ENCODE measurements at regions not wholly inside any gene's neighbourhood (a gene's known extent, or its start where the extent isn't known, plus 50 kb on each side); places are given as distances from the start of the nearest gene placed in this dataset.

- intact Hi-C loops (cut with micrococcal nuclease; ENCODE audit: unreplicated experiment): no loop called here
These were observed 99.6 kb upstream of the COL21A1 start for GRCh38 chr6:56346958-56347357.

GRCh38 chr6:56345376-56345995 lies 98.1 kb upstream of the COL21A1 start:
- no peak overlapping the region for H3K4me2 ChIP-seq (ENCODE audit: low read depth, low read length)
- WGBS (ENCODE audit: low lambda C conversion rate): 46% methylated on average over 6 of the region's 6 CpGs
- no peaks in the 10 kb centered on the region for H3K79me2 ChIP-seq (ENCODE audit: insufficient read depth, low read length)
- CTCF ChIA-PET (ENCODE audit: low intra/inter-chr PET ratio, low total read pairs): no interaction called here
- no peak overlapping the region for H3K27ac ChIP-seq (ENCODE audit: extremely low read length, insufficient read depth, low read length)
- intact Hi-C loops (cut with micrococcal nuclease; ENCODE audit: unreplicated experiment) (no loop called here), in situ Hi-C loops (cut with HindIII; ENCODE audit: extremely low pct_ligation_motif_present, low pct_unique_long_range_greater_than_20kb) (no loop called here)
- FAIRE-seq: no peak
- POLR2A ChIA-PET: no interaction called here
- no peaks in the 10 kb centered on the region for H3K4me1 ChIP-seq (ENCODE audit: insufficient read depth, low read length)
- no peaks in the 10 kb centered on the region for H4K20me1 ChIP-seq (ENCODE audit: insufficient read depth, low read length)
- no peak overlapping the region for H3K4me3 ChIP-seq (replicated peaks in 1 of 3; ENCODE audit: insufficient read depth in 1 of 3, low read depth in 2 of 3, low read length in 3 of 3)
- no peaks in the 10 kb centered on the region for H3K36me3 ChIP-seq (replicated peaks in 1 of 2; ENCODE audit: control insufficient read depth in 1 of 2, insufficient read depth in 2 of 2, low read length in 2 of 2)
- H3K27me3 ChIP-seq (ENCODE audit: control insufficient read depth in 1 of 2, insufficient read depth in 2 of 2, low read length in 2 of 2): peaks cover 1 to 21% of the 10 kb centered on the region in 2 experiments; a peak in 4 of 5 replicates
- no peak overlapping the region for H3K9ac ChIP-seq (ENCODE audit: insufficient read depth, low read depth, low read length)
- H2AFZ ChIP-seq (ENCODE audit: low read length): no peak overlapping the region
- DNase-seq (ENCODE audit: low spot score): no peak
- ATAC-seq: no peak
- no peaks in the 10 kb centered on the region for H3K9me3 ChIP-seq (ENCODE audit: low read length)
- no TSS peak for BruUV-seq (replicated peaks)
- no peak for TF ChIP-seq ZNF781 (CRISPR knock-in tag; IDR thresholded peaks at IDR 0.05; ENCODE audit: borderline replicate concordance, not compliant biosample characterization)
- TF ChIP-seq ZNF468 (CRISPR knock-in tag; IDR thresholded peaks at IDR 0.05): no peak
- no peak for TF ChIP-seq MIER2 (CRISPR knock-in tag; IDR thresholded peaks at IDR 0.05)
- no peak for TF ChIP-seq ZFAT (CRISPR knock-in tag; conservative IDR thresholded peaks at IDR 0.05)
- no peak for TF ChIP-seq ZZZ3 (CRISPR knock-in tag; IDR thresholded peaks at IDR 0.05; ENCODE audit: borderline replicate concordance)
- TF ChIP-seq ZNF296 (CRISPR knock-in tag; conservative IDR thresholded peaks at IDR 0.05): no peak

More at GRCh38 chr6:56346958-56347357, 99.6 kb upstream of the COL21A1 start:
- DNase-seq (ENCODE audit: low spot score) (no peak), ATAC-seq (no peak), FAIRE-seq (no peak)
- Histone ChIP-seq H3K79me2 (ENCODE audit: insufficient read depth, low read length) (no peaks in the 10 kb centered on the region), H3K27me3 (ENCODE audit: control insufficient read depth in 1 of 2, insufficient read depth in 2 of 2, low read length in 2 of 2) (peaks cover 1 to 27% of the 10 kb centered on the region in 2 experiments; a peak in 4 of 5 replicates), H3K4me1 (ENCODE audit: insufficient read depth, low read length) (no peaks in the 10 kb centered on the region), H3K36me3 (replicated peaks in 1 of 2; ENCODE audit: control insufficient read depth in 1 of 2, insufficient read depth in 2 of 2, low read length in 2 of 2) (no peaks in the 10 kb centered on the region), H3K27ac (ENCODE audit: extremely low read length, insufficient read depth, low read length) (no peak overlapping the region), H3K4me2 (ENCODE audit: low read depth, low read length) (no peak overlapping the region), H4K20me1 (ENCODE audit: insufficient read depth, low read length) (no peaks in the 10 kb centered on the region), H3K9me3 (ENCODE audit: low read length) (no peaks in the 10 kb centered on the region), H3K4me3 (replicated peaks in 1 of 3; ENCODE audit: insufficient read depth in 1 of 3, low read depth in 2 of 3, low read length in 3 of 3) (no peak overlapping the region), H3K9ac (ENCODE audit: insufficient read depth, low read depth, low read length) (no peak overlapping the region), H2AFZ (ENCODE audit: low read length) (no peak overlapping the region)
- WGBS (ENCODE audit: low lambda C conversion rate): 61% methylated on average over 4 of the region's 4 CpGs
- BruUV-seq (replicated peaks): no TSS peak
- in situ Hi-C loops (cut with HindIII; ENCODE audit: extremely low pct_ligation_motif_present, low pct_unique_long_range_greater_than_20kb): no loop called here
- TF ChIP-seq ZNF720 (CRISPR knock-in tag; IDR thresholded peaks at IDR 0.05): no peak
- no peak for TF ChIP-seq MTF1 (CRISPR knock-in tag; IDR thresholded peaks at IDR 0.05)
- no peak for TF ChIP-seq DMTF1 (CRISPR knock-in tag; IDR thresholded peaks at IDR 0.05)
- ChIA-PET CTCF (ENCODE audit: low intra/inter-chr PET ratio, low total read pairs) (no interaction called here), POLR2A (no interaction called here)

Data from HepG2 (cell line).